Stomach (tissue), 4 donors: ENCODE measurements at regions not wholly inside any gene's neighbourhood (a gene's known extent, or its start where the extent isn't known, plus 50 kb on each side); places are given as distances from the start of the nearest gene placed in this dataset.

ENCODE experiments used
- CTCF ChIP-seq, 7 experiments: fragments of 450-650 bp in 4 of 7; fragments of 200-600 bp in 3 of 7; sonication (generic) in 3 of 7; IDR thresholded peaks; one replicate each; pipeline ENCODE4 v1.5.1; 2016 to 2019; ENCODE audit warnings: antibody characterized with exemption in 7 of 7, control low read depth in 2 of 7, mild to moderate bottlenecking in 1 of 7
- POLR2A ChIP-seq, 4 donors: fragments of 450-650 bp; IDR thresholded peaks; one replicate each; pipeline ENCODE4 v1.6.1; 2016; ENCODE audit warnings: antibody characterized with exemption in 4 of 4, control low read depth in 2 of 4, mild to moderate bottlenecking in 1 of 4, moderate library complexity in 1 of 4
- POLR2AphosphoS5 ChIP-seq, 3 donors: sonication (generic); formaldehyde crosslinking; IDR thresholded peaks; one replicate each; pipeline ENCODE4 v1.6.1; 2016; ENCODE audit warnings: antibody characterized with exemption in 3 of 3

GRCh38 chr2:18154259-18154658 lies 275.8 kb downstream of the KCNS3 start:
- TF ChIP-seq CTCF (IDR thresholded peaks at IDR 0.05) = no peak
- TF ChIP-seq POLR2AphosphoS5 (IDR thresholded peaks at IDR 0.05) = no peak
- no peak for TF ChIP-seq POLR2A (IDR thresholded peaks at IDR 0.05)
